HepG2 (cell line): ENCODE measurements at regions not wholly inside any gene's neighbourhood (a gene's known extent, or its start where the extent isn't known, plus 50 kb on each side); places are given as distances from the start of the nearest gene placed in this dataset.

ENCODE experiments used
- ATAC-seq: fragments of 200-7000 bp; cut with Tn5 transposase; 3 replicates; pipeline ENCODE4 v1.9.1; 2020; ENCODE audit warnings: mild to moderate bottlenecking, moderate library complexity
- BruUV-seq: library from RNA; stranded (reverse); fragments of 400-500 nt; replicated peaks from 2 replicates; lab custom pipeline; 2021; lab: Mats Ljungman, UMichigan
- CTCF ChIA-PET: fragments of 300-600 bp; formaldehyde crosslinking; extraction: SDS; loops from one replicate; lab custom pipeline; 2021; ENCODE audit warnings: low total read pairs, inconsistent platforms, low intra/inter-chr PET ratio; lab: Yijun Ruan, JAX
- POLR2A ChIA-PET: fragments of 350-600 bp; sonication (Branson Sonifier 250); formaldehyde crosslinking; loops from one replicate; lab custom pipeline; 2020; ENCODE audit warnings: antibody characterized with exemption, inconsistent platforms; lab: Yijun Ruan, JAX
- DNase-seq: peaks from one replicate; pipeline ENCODE4 v3.0.0-alpha.2; 2015; ENCODE audit warnings: low spot score
- FAIRE-seq: peaks from 3 replicates; lab custom pipeline; 2011; peaks lifted over from hg19 to GRCh38; lab: Jason Lieb, UNC
- H2AFZ ChIP-seq: one replicate; pipeline ENCODE4 v1.6.1; 2011; ENCODE audit warnings: low read length, inconsistent platforms
- H3K27ac ChIP-seq: fragments of 300-600 bp; 3 replicates; pipeline ENCODE4 v1.8.0; 2011; ENCODE audit warnings: mixed run types, mild to moderate bottlenecking, mixed read lengths, low read length, inconsistent platforms; ENCODE audit not compliant: insufficient read depth; ENCODE audit errors: extremely low read length
- H3K27me3 ChIP-seq, 2 experiments: fragments of 200-600 bp in 1 of 2; 2 replicates in 1 of 2; 3 replicates in 1 of 2; pipeline versions ENCODE4 v1.6.0 to v1.8.0; 2011; ENCODE audit warnings: low read length in 2 of 2, mild to moderate bottlenecking in 2 of 2, moderate library complexity in 2 of 2, inconsistent platforms in 1 of 2; ENCODE audit not compliant: insufficient read depth in 2 of 2, control insufficient read depth in 1 of 2
- H3K36me3 ChIP-seq, 2 experiments: fragments of 200-600 bp in 1 of 2; replicated peaks in 1 of 2; 2 replicates in 1 of 2; 3 replicates in 1 of 2; pipeline versions ENCODE4 v1.5.1 to v1.8.0; 2011; ENCODE audit warnings: low read length in 2 of 2, inconsistent platforms in 1 of 2; ENCODE audit not compliant: insufficient read depth in 2 of 2, control insufficient read depth in 1 of 2
- H3K4me1 ChIP-seq: 2 replicates; pipeline ENCODE4 v1.5.1; 2012; ENCODE audit warnings: low read length, inconsistent platforms; ENCODE audit not compliant: insufficient read depth
- H3K4me2 ChIP-seq: 2 replicates; pipeline ENCODE4 v1.6.0; 2011; ENCODE audit warnings: low read depth, low read length, inconsistent platforms
- H3K4me3 ChIP-seq, 3 experiments: fragments of 200-600 bp in 1 of 3; sonication (generic), shearing (Covaris generic) in 1 of 3; replicated peaks in 1 of 3; 2 replicates each; pipeline ENCODE4 v1.5.1; 2011 to 2016; ENCODE audit warnings: low read length in 3 of 3, inconsistent platforms in 2 of 3, low read depth in 2 of 3, mild to moderate bottlenecking in 2 of 3, control low read depth in 1 of 3, mixed read lengths in 1 of 3; ENCODE audit not compliant: insufficient read depth in 1 of 3
- H3K79me2 ChIP-seq: one replicate; pipeline ENCODE4 v1.6.1; 2011; ENCODE audit warnings: low read length, inconsistent platforms; ENCODE audit not compliant: insufficient read depth
- H3K9ac ChIP-seq: 2 replicates; pipeline ENCODE4 v1.6.0; 2011; ENCODE audit warnings: mild to moderate bottlenecking, low read depth, low read length, inconsistent platforms; ENCODE audit not compliant: insufficient read depth
- H3K9me3 ChIP-seq: 2 replicates; pipeline ENCODE4 v1.5.1; 2012; ENCODE audit warnings: mild to moderate bottlenecking, low read length
- H4K20me1 ChIP-seq: 2 replicates; pipeline ENCODE4 v1.6.0; 2011; ENCODE audit warnings: inconsistent platforms, mild to moderate bottlenecking, low read length, moderate library complexity; ENCODE audit not compliant: insufficient read depth
- ETV5 ChIP-seq: IDR thresholded peaks from 2 replicates; pipeline ENCODE4 v1.6.1; 2018; ENCODE audit warnings: missing biosample characterization, missing genetic modification reagents, inconsistent platforms, borderline replicate concordance
- FOSL2 ChIP-seq: sonication (generic); formaldehyde crosslinking; IDR thresholded peaks from 2 replicates; pipeline ENCODE4 v1.4.0; 2020; ENCODE audit warnings: missing genetic modification reagents
- FOXO1 ChIP-seq: sonication (generic); formaldehyde crosslinking; IDR thresholded peaks from 2 replicates; pipeline ENCODE4 v1.4.0; 2020; ENCODE audit warnings: missing genetic modification reagents
- GATA4 ChIP-seq: sonication (generic); IDR thresholded peaks from 2 replicates; pipeline ENCODE4 v1.6.1; 2016; ENCODE audit warnings: antibody characterized with exemption, low read depth, borderline replicate concordance
- GZF1 ChIP-seq: sonication (generic); formaldehyde crosslinking; IDR thresholded peaks from 2 replicates; pipeline ENCODE4 v1.5.1; 2020; ENCODE audit warnings: mild to moderate bottlenecking, missing genetic modification reagents
- HNRNPLL ChIP-seq: fragments of 200-400 bp; formaldehyde crosslinking; IDR thresholded peaks from 2 replicates; pipeline ENCODE4 v1.6.1; 2017; ENCODE audit warnings: mild to moderate bottlenecking, low read depth, low read length; ENCODE audit not compliant: poor library complexity, severe bottlenecking
- ISX ChIP-seq: sonication (generic); formaldehyde crosslinking; conservative IDR thresholded peaks from 2 replicates; pipeline ENCODE4 v1.5.0; 2020; ENCODE audit warnings: missing genetic modification reagents
- MXD4 ChIP-seq: IDR thresholded peaks from 2 replicates; pipeline ENCODE4 v1.6.1; 2016; ENCODE audit warnings: mild to moderate bottlenecking, missing biosample characterization, missing genetic modification reagents
- ZC3H4 ChIP-seq: sonication (generic); formaldehyde crosslinking; IDR thresholded peaks from 2 replicates; pipeline ENCODE4 v1.4.0; 2020; ENCODE audit warnings: missing genetic modification reagents, borderline replicate concordance
- ZMYM2 ChIP-seq: sonication (generic); formaldehyde crosslinking; IDR thresholded peaks from 2 replicates; pipeline ENCODE4 v1.8.0; 2022; ENCODE audit warnings: mild to moderate bottlenecking, missing genetic modification reagents
- ZNF746 ChIP-seq: sonication (generic); formaldehyde crosslinking; IDR thresholded peaks from 2 replicates; pipeline ENCODE4 v1.8.0; 2022; ENCODE audit warnings: mild to moderate bottlenecking, missing genetic modification reagents
- WGBS: methylation state at CpG from one replicate; pipeline ENCODE4 v1.1.6; 2017; ENCODE audit warnings: low lambda C conversion rate; 5-methylcytosine and 5-hydroxymethylcytosine counted together
- in situ Hi-C: cut with HindIII; loops from 2 replicates; pipeline ENCODE4 v1.10.0; 2017; ENCODE audit warnings: low pct_unique_long_range_greater_than_20kb; ENCODE audit not compliant: extremely low pct_ligation_motif_present
- intact Hi-C: fragments of 100-400 bp; cut with micrococcal nuclease; formaldehyde crosslinking; loops from one replicate; pipeline ENCODE4 v1.10.0; 2022; ENCODE audit not compliant: unreplicated experiment
- TF ChIP-seq, protein P1 (sequence below): sonication (generic); formaldehyde crosslinking; IDR thresholded peaks from 2 replicates; pipeline ENCODE4 v1.8.1; 2023; ENCODE audit warnings: mild to moderate bottlenecking, missing genetic modification reagents
- TF ChIP-seq, protein P2 (sequence below): sonication (generic); formaldehyde crosslinking; IDR thresholded peaks from 2 replicates; pipeline ENCODE4 v1.9.0; 2021; ENCODE audit warnings: missing genetic modification reagents, mild to moderate bottlenecking, borderline replicate concordance
- TF ChIP-seq, protein P3 (sequence below): sonication (generic); formaldehyde crosslinking; IDR thresholded peaks from 2 replicates; pipeline ENCODE4 v1.8.1; 2023; ENCODE audit warnings: mild to moderate bottlenecking, moderate library complexity, missing genetic modification reagents

DNA sequence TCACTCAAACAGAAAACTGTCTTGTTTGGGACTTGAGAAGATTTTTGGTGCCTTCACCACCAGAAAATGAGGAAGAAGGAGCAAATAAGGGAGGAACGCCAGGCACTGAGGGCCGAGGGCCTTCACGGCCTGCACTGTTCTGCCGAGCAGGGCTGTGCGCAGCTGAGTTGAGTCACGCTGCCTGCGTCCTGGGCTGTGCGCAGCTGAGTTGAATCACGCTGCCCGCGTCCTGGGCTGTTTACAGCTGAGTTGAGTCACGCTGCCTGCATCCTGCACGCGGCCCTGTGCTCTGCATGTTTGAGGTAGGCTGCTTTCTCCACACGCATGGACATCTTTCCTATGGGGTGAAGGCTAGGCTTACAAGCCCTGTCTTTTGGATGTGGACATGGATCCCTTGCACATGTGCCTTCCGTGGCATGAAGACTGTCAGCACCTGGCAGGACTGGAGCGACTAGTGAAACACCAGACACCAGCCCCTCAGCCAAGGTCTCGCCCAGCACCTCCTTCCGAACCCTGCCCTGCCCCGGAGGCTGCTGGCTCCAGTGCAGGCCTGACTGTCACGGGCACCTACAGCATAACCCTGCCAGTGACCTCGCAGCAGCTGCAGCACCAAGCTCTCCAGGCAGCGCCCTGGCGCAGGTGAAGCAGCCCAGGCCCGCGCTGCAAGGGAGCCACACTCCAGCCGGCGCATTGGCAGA, 96.7 kb downstream of the HTR5A start:
- in situ Hi-C loops (no loop called here), intact Hi-C loops (no loop called here)
- FAIRE-seq (no peak), ATAC-seq (peak; percentile 51; the same call in 2 of the 3 replicates), DNase-seq (no peak)
- Histone ChIP-seq H3K4me1 (no peaks in the 10 kb centered on the region), H3K79me2 (no peaks in the 10 kb centered on the region), H4K20me1 (peaks cover 2% of the 10 kb centered on the region; the same call in 1 of the 2 replicates), H3K36me3 (no peaks in the 10 kb centered on the region), H3K27me3 (peaks cover 3 to 51% of the 10 kb centered on the region in 2 experiments; a peak in 4 of 5 replicates), H2AFZ (no peak overlapping the region), H3K4me2 (no peak overlapping the region), H3K9me3 (no peaks in the 10 kb centered on the region), H3K9ac (no peak overlapping the region), H3K27ac (no peak overlapping the region), H3K4me3 (no peak overlapping the region)
- TF ChIP-seq HNRNPLL = peak; percentile 65
- TF ChIP-seq MXD4 (CRISPR knock-in tag) = no peak
- TF ChIP-seq FOSL2 (CRISPR knock-in tag) = peak; percentile 23; the same call in 1 of the 2 replicates
- ChIA-PET POLR2A (no interaction called here), CTCF (no interaction called here)
- WGBS = 18% methylated on average over 4 of the region's 28 CpGs
- BruUV-seq = no TSS peak

DNA sequence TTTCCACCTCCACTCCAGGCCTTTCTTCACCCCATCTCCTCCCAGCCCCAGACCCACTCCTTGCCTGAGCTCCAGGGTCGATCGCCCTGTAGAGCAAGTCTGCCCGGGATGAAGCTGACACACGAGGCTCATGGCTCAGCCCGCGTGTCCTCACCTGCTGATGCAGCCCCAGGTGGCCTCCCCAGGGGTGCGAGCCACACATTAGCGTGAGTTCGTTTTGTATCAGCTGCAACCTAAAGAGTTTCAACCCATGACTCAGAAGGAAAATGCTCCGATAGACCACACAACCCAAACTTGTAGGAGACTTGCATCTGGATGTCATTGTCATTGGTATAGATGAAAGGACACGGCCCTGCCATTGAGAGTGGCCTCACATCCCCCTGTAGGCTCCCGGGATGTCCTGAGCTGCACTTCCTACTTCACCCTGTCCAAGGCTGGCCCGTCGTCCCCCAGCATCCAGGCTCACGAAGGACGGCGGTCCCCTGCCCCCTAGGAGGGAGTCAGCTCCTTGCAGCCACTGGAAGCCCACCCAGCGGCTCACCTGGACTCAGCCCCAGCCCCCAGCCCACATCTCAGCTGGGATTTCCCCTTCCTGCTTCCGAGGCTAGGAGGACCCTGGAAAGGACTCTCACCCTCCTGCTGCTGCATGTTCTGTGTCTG, 97.7 kb downstream of the HTR5A start:
- FAIRE-seq = no peak
- intact Hi-C loops (no loop called here), in situ Hi-C loops (no loop called here)
- no peak overlapping the region for H3K4me2 ChIP-seq
- H3K4me1 ChIP-seq = no peaks in the 10 kb centered on the region
- H3K27ac ChIP-seq = no peak overlapping the region
- no peaks in the 10 kb centered on the region for H3K36me3 ChIP-seq
- POLR2A ChIA-PET = no interaction called here
- no peak for ATAC-seq
- H3K79me2 ChIP-seq = no peaks in the 10 kb centered on the region
- CTCF ChIA-PET = no interaction called here
- no peak for DNase-seq
- BruUV-seq = no TSS peak
- no peak overlapping the region for H3K9ac ChIP-seq
- H2AFZ ChIP-seq = no peak overlapping the region
- peaks cover 2% of the 10 kb centered on the region; the same call in 1 of the 2 replicates for H4K20me1 ChIP-seq
- WGBS = 11% methylated on average over 6 of the region's 19 CpGs
- H3K4me3 ChIP-seq = no peak overlapping the region
- no peaks in the 10 kb centered on the region for H3K9me3 ChIP-seq
- peaks cover 3 to 59% of the 10 kb centered on the region in 2 experiments; a peak in 4 of 5 replicates for H3K27me3 ChIP-seq
- TF ChIP-seq GATA4 = no peak
- no peak for TF ChIP-seq GZF1 (CRISPR knock-in tag)
- no peak for TF ChIP-seq ZNF746 (CRISPR knock-in tag)
- TF ChIP-seq, protein P1, sequence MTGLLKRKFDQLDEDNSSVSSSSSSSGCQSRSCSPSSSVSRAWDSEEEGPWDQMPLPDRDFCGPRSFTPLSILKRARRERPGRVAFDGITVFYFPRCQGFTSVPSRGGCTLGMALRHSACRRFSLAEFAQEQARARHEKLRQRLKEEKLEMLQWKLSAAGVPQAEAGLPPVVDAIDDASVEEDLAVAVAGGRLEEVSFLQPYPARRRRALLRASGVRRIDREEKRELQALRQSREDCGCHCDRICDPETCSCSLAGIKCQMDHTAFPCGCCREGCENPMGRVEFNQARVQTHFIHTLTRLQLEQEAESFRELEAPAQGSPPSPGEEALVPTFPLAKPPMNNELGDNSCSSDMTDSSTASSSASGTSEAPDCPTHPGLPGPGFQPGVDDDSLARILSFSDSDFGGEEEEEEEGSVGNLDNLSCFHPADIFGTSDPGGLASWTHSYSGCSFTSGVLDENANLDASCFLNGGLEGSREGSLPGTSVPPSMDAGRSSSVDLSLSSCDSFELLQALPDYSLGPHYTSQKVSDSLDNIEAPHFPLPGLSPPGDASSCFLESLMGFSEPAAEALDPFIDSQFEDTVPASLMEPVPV (CRISPR knock-in tag) = no peak
- TF ChIP-seq ZMYM2 (CRISPR knock-in tag) = no peak
- TF ChIP-seq, protein P2, sequence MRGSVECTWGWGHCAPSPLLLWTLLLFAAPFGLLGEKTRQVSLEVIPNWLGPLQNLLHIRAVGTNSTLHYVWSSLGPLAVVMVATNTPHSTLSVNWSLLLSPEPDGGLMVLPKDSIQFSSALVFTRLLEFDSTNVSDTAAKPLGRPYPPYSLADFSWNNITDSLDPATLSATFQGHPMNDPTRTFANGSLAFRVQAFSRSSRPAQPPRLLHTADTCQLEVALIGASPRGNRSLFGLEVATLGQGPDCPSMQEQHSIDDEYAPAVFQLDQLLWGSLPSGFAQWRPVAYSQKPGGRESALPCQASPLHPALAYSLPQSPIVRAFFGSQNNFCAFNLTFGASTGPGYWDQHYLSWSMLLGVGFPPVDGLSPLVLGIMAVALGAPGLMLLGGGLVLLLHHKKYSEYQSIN (CRISPR knock-in tag) = no peak
- TF ChIP-seq FOXO1 (CRISPR knock-in tag) = no peak
- no peak for TF ChIP-seq ZC3H4
- TF ChIP-seq, protein P3, sequence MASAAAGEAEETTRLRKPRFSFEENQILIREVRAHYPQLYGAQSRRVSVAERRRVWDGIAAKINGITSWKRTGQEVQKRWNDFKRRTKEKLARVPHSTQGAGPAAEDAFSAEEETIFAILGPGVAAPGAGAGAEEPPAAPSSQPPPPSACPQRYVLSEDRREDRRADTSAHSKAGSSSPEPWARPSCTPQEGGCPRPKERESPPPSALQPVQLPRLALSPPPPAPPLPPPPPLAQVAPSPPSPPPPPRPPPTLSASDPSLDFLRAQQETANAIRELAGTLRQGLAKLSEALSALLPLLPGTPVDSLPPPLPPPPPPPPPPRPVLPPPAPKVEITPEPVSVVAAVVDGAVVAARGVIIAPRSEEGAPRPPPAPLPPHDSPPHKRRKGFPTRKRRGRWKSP (CRISPR knock-in tag) = no peak
- no peak for TF ChIP-seq ISX (CRISPR knock-in tag)
- no peak for TF ChIP-seq ETV5 (CRISPR knock-in tag)
